ENCODE measurements at regions not wholly inside any gene's neighbourhood (a gene's known extent, or its start where the extent isn't known, plus 50 kb on each side); places are given as distances from the start of the nearest gene placed in this dataset.

DNA sequence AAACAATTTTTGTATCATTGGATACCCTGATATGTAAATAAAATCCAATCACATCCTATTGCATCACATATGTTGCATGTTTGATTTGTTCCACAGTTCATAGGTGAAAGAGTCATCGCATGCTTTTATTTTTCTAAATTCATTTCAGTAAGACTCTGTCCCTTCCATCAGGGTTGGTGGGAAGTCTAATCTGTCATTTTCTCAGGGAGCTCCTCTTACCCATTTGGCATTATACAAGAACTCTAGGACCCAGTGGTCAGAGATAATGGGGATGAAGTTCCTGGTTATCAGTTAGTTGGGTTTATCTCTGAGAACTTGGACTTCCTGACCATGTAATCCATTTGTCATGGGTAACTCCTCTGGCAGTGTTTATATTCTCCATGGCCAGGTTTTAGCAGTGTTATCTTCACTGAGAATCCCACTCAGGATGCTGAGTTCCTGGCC is 227.1 kb upstream of the JADE1 start:
- no peaks in the 10 kb centered on the region for H3K9me3 ChIP-seq
- intact Hi-C loops (cut with DNase I; ENCODE audit: low total_unique reads) = no loop called here
- 92 to 96% (median 94%) methylated on average over 1 of the region's 1 CpG for WGBS, 5 donors
- H3K27ac ChIP-seq = no peak overlapping the region
- H3K4me3 ChIP-seq = no peak overlapping the region
- no peak for TF ChIP-seq EP300 (IDR thresholded peaks at IDR 0.05)
- TF ChIP-seq POLR2AphosphoS5 (IDR thresholded peaks at IDR 0.05) = no peak
- no peak for TF ChIP-seq POLR2A (IDR thresholded peaks at IDR 0.05)
- TF ChIP-seq, protein P1, sequence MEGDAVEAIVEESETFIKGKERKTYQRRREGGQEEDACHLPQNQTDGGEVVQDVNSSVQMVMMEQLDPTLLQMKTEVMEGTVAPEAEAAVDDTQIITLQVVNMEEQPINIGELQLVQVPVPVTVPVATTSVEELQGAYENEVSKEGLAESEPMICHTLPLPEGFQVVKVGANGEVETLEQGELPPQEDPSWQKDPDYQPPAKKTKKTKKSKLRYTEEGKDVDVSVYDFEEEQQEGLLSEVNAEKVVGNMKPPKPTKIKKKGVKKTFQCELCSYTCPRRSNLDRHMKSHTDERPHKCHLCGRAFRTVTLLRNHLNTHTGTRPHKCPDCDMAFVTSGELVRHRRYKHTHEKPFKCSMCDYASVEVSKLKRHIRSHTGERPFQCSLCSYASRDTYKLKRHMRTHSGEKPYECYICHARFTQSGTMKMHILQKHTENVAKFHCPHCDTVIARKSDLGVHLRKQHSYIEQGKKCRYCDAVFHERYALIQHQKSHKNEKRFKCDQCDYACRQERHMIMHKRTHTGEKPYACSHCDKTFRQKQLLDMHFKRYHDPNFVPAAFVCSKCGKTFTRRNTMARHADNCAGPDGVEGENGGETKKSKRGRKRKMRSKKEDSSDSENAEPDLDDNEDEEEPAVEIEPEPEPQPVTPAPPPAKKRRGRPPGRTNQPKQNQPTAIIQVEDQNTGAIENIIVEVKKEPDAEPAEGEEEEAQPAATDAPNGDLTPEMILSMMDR (IDR thresholded peaks at IDR 0.05) = no peak
- no peaks in the 10 kb centered on the region for H3K27me3 ChIP-seq
- H3K36me3 ChIP-seq = no peaks in the 10 kb centered on the region
- peaks cover 0 to 13% (median 9%) of the 10 kb centered on the region in 4 donors for H3K4me1 ChIP-seq
- DNase-seq = no peak

GRCh38 chr4:128579154-128579853 is 230.2 kb upstream of the JADE1 start:
- intact Hi-C loops (cut with DNase I; ENCODE audit: low total_unique reads) = no loop called here

GRCh38 chr4:128574706-128575105 is 234.8 kb upstream of the JADE1 start:
- Histone ChIP-seq H3K36me3 (no peaks in the 10 kb centered on the region), H3K4me3 (no peak overlapping the region), H3K27me3 (no peaks in the 10 kb centered on the region), H3K27ac (peak overlapping the region; percentile 55 to 79 (median 71)), H3K4me1 (peaks cover 7 to 51% (median 33%) of the 10 kb centered on the region in 4 donors), H3K9me3 (no peaks in the 10 kb centered on the region)
- TF ChIP-seq, protein P1 (IDR thresholded peaks at IDR 0.05) = peak in 4 of 7 experiments; percentile 44 to 63 (median 56)
- TF ChIP-seq EP300 (IDR thresholded peaks at IDR 0.05) (no peak), POLR2A (IDR thresholded peaks at IDR 0.05) (no peak)
- 12 to 24% (median 17%) methylated on average over 3 of the region's 3 CpGs for WGBS, 5 donors
- intact Hi-C loops (cut with DNase I; ENCODE audit: low total_unique reads) = no loop called here
- peak; percentile 85 to 89 for DNase-seq

More at GRCh38 chr4:128579154-128579853, 230.2 kb upstream of the JADE1 start:
- H3K4me1 ChIP-seq = peaks cover 0 to 17% (median 9%) of the 10 kb centered on the region in 4 donors
- H3K27ac ChIP-seq = no peak overlapping the region
- H3K27me3 ChIP-seq = no peaks in the 10 kb centered on the region
- no peak for DNase-seq
- no peak overlapping the region for H3K4me3 ChIP-seq
- H3K9me3 ChIP-seq = no peaks in the 10 kb centered on the region
- 70 to 73% (median 72%) methylated on average over 5 of the region's 5 CpGs for WGBS, 5 donors
- TF ChIP-seq, protein P1 (IDR thresholded peaks at IDR 0.05) = no peak
- no peak for TF ChIP-seq POLR2A (IDR thresholded peaks at IDR 0.05)
- TF ChIP-seq POLR2AphosphoS5 (IDR thresholded peaks at IDR 0.05) = no peak
- TF ChIP-seq EP300 (IDR thresholded peaks at IDR 0.05) = no peak
- H3K36me3 ChIP-seq = no peaks in the 10 kb centered on the region

GRCh38 chr4:128573781-128574508 is 235.6 kb upstream of the JADE1 start:
- 28 to 63% (median 37%) methylated on average over 4 of the region's 4 CpGs for WGBS, 5 donors
- H3K4me1 ChIP-seq = peaks cover 7 to 54% (median 34%) of the 10 kb centered on the region in 4 donors

More at GRCh38 chr4:128573781-128574508, 235.6 kb upstream of the JADE1 start:
- DNase-seq = peak in 1 of 2 donors; percentile 76
- H3K27me3 ChIP-seq = no peaks in the 10 kb centered on the region
- intact Hi-C loops (cut with DNase I; ENCODE audit: low total_unique reads) = no loop called here
- peak in 2 of 3 donors; percentile 14 to 44 for TF ChIP-seq POLR2AphosphoS5 (IDR thresholded peaks at IDR 0.05)
- TF ChIP-seq, protein P1 (IDR thresholded peaks at IDR 0.05) = no peak
- peak overlapping the region in 4 of 5 donors; percentile 55 to 79 (median 74) for H3K27ac ChIP-seq
- no peaks in the 10 kb centered on the region for H3K36me3 ChIP-seq
- H3K4me3 ChIP-seq = no peak overlapping the region
- no peaks in the 10 kb centered on the region for H3K9me3 ChIP-seq
